Neural progenitor cell (in vitro differentiated cells): ENCODE measurements at regions not wholly inside any gene's neighbourhood (a gene's known extent, or its start where the extent isn't known, plus 50 kb on each side); places are given as distances from the start of the nearest gene placed in this dataset.
A peak's percentile ranks its signal among the peaks of the same experiment; 100 is the strongest.

Experiments used
- DNase-seq: peaks from one replicate; pipeline ENCODE4 v3.0.0-alpha.2; 2016; ENCODE audit warnings: low spot score
- H2AFZ ChIP-seq: fragments of 200-600 bp; sonication (generic); replicated peaks from 2 replicates; pipeline ENCODE4 v1.6.1; 2016; ENCODE audit warnings: antibody characterized with exemption
- H3F3A ChIP-seq: fragments of 200-600 bp; sonication (generic); 2 replicates; pipeline ENCODE4 v1.6.1; 2016; ENCODE audit warnings: antibody characterized with exemption, low read depth
- H3K27ac ChIP-seq: fragments of 200-600 bp; sonication (generic); 2 replicates; pipeline ENCODE4 v1.5.1; 2016; ENCODE audit warnings: mild to moderate bottlenecking
- H3K27me3 ChIP-seq: fragments of 200-600 bp; sonication (generic); 2 replicates; pipeline ENCODE4 v1.6.1; 2016; ENCODE audit warnings: mild to moderate bottlenecking, moderate library complexity
- H3K36me3 ChIP-seq: fragments of 200-600 bp; sonication (generic); 2 replicates; pipeline ENCODE4 v1.5.1; 2016
- H3K4me1 ChIP-seq: fragments of 200-600 bp; sonication (generic); 2 replicates; pipeline ENCODE4 v1.6.1; 2016; ENCODE audit warnings: mixed run types
- H3K4me2 ChIP-seq: fragments of 200-600 bp; sonication (generic); 2 replicates; pipeline ENCODE4 v1.6.1; 2016
- H3K4me3 ChIP-seq: fragments of 200-600 bp; sonication (generic); 2 replicates; pipeline ENCODE4 v1.5.1; 2016
- H3K79me2 ChIP-seq: fragments of 200-600 bp; sonication (generic); 2 replicates; pipeline ENCODE4 v1.6.1; 2016; ENCODE audit warnings: low read depth
- H3K9ac ChIP-seq: fragments of 200-600 bp; sonication (generic); 2 replicates; pipeline ENCODE4 v1.6.1; 2016
- H3K9me3 ChIP-seq: fragments of 200-600 bp; sonication (generic); 2 replicates; pipeline ENCODE4 v1.5.1; 2016; ENCODE audit warnings: low read depth
- H4K20me1 ChIP-seq: fragments of 200-600 bp; sonication (generic); 2 replicates; pipeline ENCODE4 v1.6.1; 2016; ENCODE audit warnings: low read depth
- H3K27ac Mint-ChIP-seq: 3 replicates; pipeline ENCODE4 v1.8.0; 2021; ENCODE audit warnings: mixed read lengths
- H3K27me3 Mint-ChIP-seq: 2 replicates; pipeline ENCODE4 v1.8.0; 2022; ENCODE audit warnings: low read depth, mild to moderate bottlenecking, inconsistent platforms, moderate library complexity, mixed read lengths; ENCODE audit not compliant: insufficient read depth
- H3K36me3 Mint-ChIP-seq: 3 replicates; pipeline ENCODE4 v1.8.0; 2021; ENCODE audit warnings: mixed read lengths
- H3K4me1 Mint-ChIP-seq: 3 replicates; pipeline ENCODE4 v1.8.0; 2021; ENCODE audit warnings: mixed read lengths
- H3K4me3 Mint-ChIP-seq: 3 replicates; pipeline ENCODE4 v1.8.0; 2021; ENCODE audit warnings: mild to moderate bottlenecking, moderate library complexity, mixed read lengths
- H3K9me3 Mint-ChIP-seq: 3 replicates; pipeline ENCODE4 v1.8.0; 2020; ENCODE audit warnings: mixed read lengths
- CTCF ChIP-seq: fragments of 200-600 bp; sonication (generic); IDR thresholded peaks from 2 replicates; pipeline ENCODE4 v1.5.1; 2017; ENCODE audit warnings: antibody characterized with exemption, mild to moderate bottlenecking
- EZH2 ChIP-seq: fragments of 200-600 bp; sonication (generic); IDR thresholded peaks from 2 replicates; pipeline ENCODE4 v1.6.1; 2017; ENCODE audit warnings: antibody characterized with exemption, mild to moderate bottlenecking, moderate library complexity
- EZH2phosphoT487 ChIP-seq: fragments of 200-600 bp; sonication (generic); IDR thresholded peaks from 2 replicates; pipeline ENCODE4 v1.6.1; 2017; ENCODE audit warnings: antibody characterized with exemption

GRCh38 chr3:182486463-182486862, 306.8 kb upstream of the ATP11B start:
- Histone ChIP-seq H3K36me3 (no peaks in the 10 kb centered on the region), H3K79me2 (no peaks in the 10 kb centered on the region), H3K27ac (no peak overlapping the region), H3K9me3 (no peaks in the 10 kb centered on the region), H3K4me1 (peaks cover 51% of the 10 kb centered on the region), H2AFZ (no peak overlapping the region), H4K20me1 (no peaks in the 10 kb centered on the region), H3K4me2 (no peak overlapping the region), H3K9ac (no peak overlapping the region), H3K4me3 (no peak overlapping the region), H3F3A (peaks cover 32% of the 10 kb centered on the region), H3K27me3 (no peaks in the 10 kb centered on the region)
- Mint-ChIP-seq H3K27me3 (peaks cover 2% of the 10 kb centered on the region), H3K36me3 (no peaks in the 10 kb centered on the region), H3K9me3 (peaks cover 3% of the 10 kb centered on the region), H3K27ac (peak overlapping the region; percentile 38), H3K4me3 (no peak overlapping the region), H3K4me1 (peaks cover 47% of the 10 kb centered on the region)
- DNase-seq, result no peak
- TF ChIP-seq CTCF (no peak), EZH2 (no peak), EZH2phosphoT487 (no peak)

- Histone ChIP-seq H3K36me3 (no peaks in the 10 kb centered on the region), H3K9me3 (no peaks in the 10 kb centered on the region), H3K27ac (no peak overlapping the region), H3K4me2 (no peak overlapping the region), H3K4me3 (no peak overlapping the region), H3K27me3 (no peaks in the 10 kb centered on the region), H3K9ac (no peak overlapping the region), H3K79me2 (no peaks in the 10 kb centered on the region), H3F3A (peaks cover 36% of the 10 kb centered on the region), H4K20me1 (no peaks in the 10 kb centered on the region), H3K4me1 (peaks cover 54% of the 10 kb centered on the region), H2AFZ (no peak overlapping the region)
- peaks cover 54% of the 10 kb centered on the region for H3K4me1 Mint-ChIP-seq
- H3K4me3 Mint-ChIP-seq, result no peak overlapping the region
- H3K9me3 Mint-ChIP-seq, result no peaks in the 10 kb centered on the region
- H3K27ac Mint-ChIP-seq, result peak overlapping the region; percentile 40
- H3K36me3 Mint-ChIP-seq, result no peaks in the 10 kb centered on the region
- H3K27me3 Mint-ChIP-seq, result no peaks in the 10 kb centered on the region
- no peak for DNase-seq
- no peak for TF ChIP-seq CTCF
- no peak for TF ChIP-seq EZH2
- TF ChIP-seq EZH2phosphoT487, result no peak
Observed at GRCh38 chr3:182487143-182487542, 306.2 kb upstream of the ATP11B start.

GRCh38 chr3:182487611-182488010, 305.7 kb upstream of the ATP11B start:
- Mint-ChIP-seq H3K9me3 (no peaks in the 10 kb centered on the region), H3K27ac (peak overlapping the region; percentile 46), H3K36me3 (no peaks in the 10 kb centered on the region), H3K4me3 (no peak overlapping the region), H3K4me1 (peaks cover 55% of the 10 kb centered on the region), H3K27me3 (no peaks in the 10 kb centered on the region)
- H3F3A ChIP-seq, result peaks cover 31% of the 10 kb centered on the region
- H2AFZ ChIP-seq, result no peak overlapping the region
- no peak overlapping the region for H3K4me2 ChIP-seq
- H3K9me3 ChIP-seq, result no peaks in the 10 kb centered on the region
- H3K36me3 ChIP-seq, result no peaks in the 10 kb centered on the region
- no peaks in the 10 kb centered on the region for H3K79me2 ChIP-seq
- peaks cover 52% of the 10 kb centered on the region for H3K4me1 ChIP-seq
- no peaks in the 10 kb centered on the region for H4K20me1 ChIP-seq
- no peak overlapping the region for H3K4me3 ChIP-seq
- DNase-seq, result no peak
- TF ChIP-seq CTCF (no peak), EZH2 (no peak), EZH2phosphoT487 (no peak)
- H3K27ac ChIP-seq, result no peak overlapping the region
- H3K9ac ChIP-seq, result no peak overlapping the region
- no peaks in the 10 kb centered on the region for H3K27me3 ChIP-seq
